MM.1S (cell line): ENCODE measurements at regions not wholly inside any gene's neighbourhood (a gene's known extent, or its start where the extent isn't known, plus 50 kb on each side); places are given as distances from the start of the nearest gene placed in this dataset.
"Not testable (repeated sequence)": the region's sequence is repeated elsewhere in the genome, so short reads cannot be mapped to it uniquely, and the experiment has no call there.

Experiments
- DNase-seq: peaks from one replicate; pipeline ENCODE4 v3.0.0-alpha.2; 2015
- H2AFZ ChIP-seq: fragments of 300-600 bp; sonication (generic); 2 replicates; pipeline ENCODE4 v1.6.0; 2016; ENCODE audit warnings: antibody characterized with exemption, low read length
- H3F3A ChIP-seq: fragments of 300-600 bp; sonication (generic); 2 replicates; pipeline ENCODE4 v1.6.1; 2016; ENCODE audit warnings: mild to moderate bottlenecking, antibody characterized with exemption, low read length, moderate library complexity, mixed read lengths; ENCODE audit not compliant: insufficient read depth
- H3K27ac ChIP-seq: fragments of 300-600 bp; sonication (generic); 2 replicates; pipeline ENCODE4 v1.5.1; 2016; ENCODE audit warnings: mild to moderate bottlenecking, low read length
- H3K27me3 ChIP-seq: fragments of 300-600 bp; sonication (generic); replicated peaks from 2 replicates; pipeline ENCODE4 v1.6.0; 2016; ENCODE audit warnings: low read length; ENCODE audit not compliant: insufficient read depth
- H3K36me3 ChIP-seq: fragments of 300-600 bp; sonication (generic); replicated peaks from 2 replicates; pipeline ENCODE4 v1.6.1; 2016; ENCODE audit warnings: mild to moderate bottlenecking, low read length, mixed read lengths; ENCODE audit not compliant: insufficient read depth
- H3K4me1 ChIP-seq: fragments of 300-600 bp; sonication (generic); 2 replicates; pipeline ENCODE4 v1.6.1; 2016; ENCODE audit warnings: low read length, mixed read lengths
- H3K4me2 ChIP-seq: fragments of 300-600 bp; sonication (generic); 2 replicates; pipeline ENCODE4 v1.6.0; 2016; ENCODE audit warnings: low read depth, low read length
- H3K4me3 ChIP-seq: fragments of 300-600 bp; sonication (generic); 2 replicates; pipeline ENCODE4 v1.5.1; 2016; ENCODE audit warnings: low read length, mixed read lengths
- H3K79me2 ChIP-seq: fragments of 300-600 bp; sonication (generic); 2 replicates; pipeline ENCODE4 v1.6.1; 2016; ENCODE audit warnings: mixed run types, low read length, mixed read lengths
- H3K9ac ChIP-seq: fragments of 300-600 bp; sonication (generic); 2 replicates; pipeline ENCODE4 v1.6.1; 2016; ENCODE audit warnings: low read length, mixed read lengths
- H3K9me2 ChIP-seq: fragments of 300-600 bp; sonication (generic); replicated peaks from 2 replicates; pipeline ENCODE4 v1.6.1; 2016; ENCODE audit warnings: mild to moderate bottlenecking, low read length, mixed read lengths; ENCODE audit not compliant: insufficient read depth
- H3K9me3 ChIP-seq: fragments of 300-600 bp; sonication (generic); replicated peaks from 2 replicates; pipeline ENCODE4 v1.6.1; 2016; ENCODE audit warnings: mild to moderate bottlenecking, low read length, mixed read lengths; ENCODE audit not compliant: insufficient read depth
- H4K20me1 ChIP-seq: fragments of 300-600 bp; sonication (generic); 2 replicates; pipeline ENCODE4 v1.6.1; 2016; ENCODE audit warnings: mild to moderate bottlenecking, low read length, moderate library complexity, mixed read lengths; ENCODE audit not compliant: insufficient read depth
- CTCF ChIP-seq: fragments of 300-600 bp; sonication (generic); IDR thresholded peaks from 2 replicates; pipeline ENCODE4 v1.5.1; 2016; ENCODE audit warnings: antibody characterized with exemption, low read length, mixed read lengths
- EZH2 ChIP-seq: fragments of 300-600 bp; sonication (generic); optimal IDR thresholded peaks from 2 replicates; pipeline ENCODE3; 2017; ENCODE audit warnings: low read depth, mild to moderate bottlenecking, antibody characterized with exemption, low read length, mixed read lengths
- EZH2phosphoT487 ChIP-seq: fragments of 300-600 bp; sonication (generic); IDR thresholded peaks from 2 replicates; pipeline ENCODE4 v1.6.1; 2018; ENCODE audit warnings: antibody characterized with exemption, low read length

- Histone ChIP-seq H3K4me1 (no peaks in the 10 kb centered on the region), H3K9me3 (no peaks in the 10 kb centered on the region), H3K79me2 (no peaks in the 10 kb centered on the region), H4K20me1 (no peaks in the 10 kb centered on the region), H3K9me2 (no peaks in the 10 kb centered on the region), H3K4me3 (no peak overlapping the region), H3K27ac (no peak overlapping the region), H3K27me3 (no peaks in the 10 kb centered on the region), H2AFZ (no peak overlapping the region), H3F3A (no peaks in the 10 kb centered on the region), H3K4me2 (no peak overlapping the region), H3K9ac (no peak overlapping the region), H3K36me3 (no peaks in the 10 kb centered on the region)
- no peak for TF ChIP-seq CTCF
- no peak for TF ChIP-seq EZH2phosphoT487
- TF ChIP-seq EZH2, result no peak
- no peak for DNase-seq
Measured at GRCh38 chr15:92763459-92763858, 107.9 kb upstream of the FAM174B start.

- H3K79me2 ChIP-seq, H3K27me3 ChIP-seq, H3K9me3 ChIP-seq, DNase-seq, H3K4me1 ChIP-seq, H3F3A ChIP-seq, H4K20me1 ChIP-seq, H3K27ac ChIP-seq, H3K36me3 ChIP-seq, H3K9ac ChIP-seq, H3K4me3 ChIP-seq, H3K4me2 ChIP-seq, H3K9me2 ChIP-seq, H2AFZ ChIP-seq: not testable (repeated sequence)
Measured at GRCh38 chr15:92768131-92768530, 112.6 kb upstream of the FAM174B start.

GRCh38 chr15:92770641-92771040 lies 115.1 kb upstream of the FAM174B start:
- no peak for TF ChIP-seq EZH2phosphoT487
- no peak for TF ChIP-seq EZH2
- no peak for TF ChIP-seq CTCF
- Histone ChIP-seq H3K4me2 (no peak overlapping the region), H3K4me1 (no peaks in the 10 kb centered on the region), H3K9me3 (no peaks in the 10 kb centered on the region), H3K9ac (no peak overlapping the region), H2AFZ (no peak overlapping the region), H3F3A (no peaks in the 10 kb centered on the region), H3K27ac (no peak overlapping the region), H3K9me2 (no peaks in the 10 kb centered on the region), H3K79me2 (no peaks in the 10 kb centered on the region), H3K27me3 (no peaks in the 10 kb centered on the region), H3K36me3 (no peaks in the 10 kb centered on the region), H3K4me3 (no peak overlapping the region), H4K20me1 (no peaks in the 10 kb centered on the region)
- no peak for DNase-seq

- Histone ChIP-seq H4K20me1 (no peaks in the 10 kb centered on the region), H3K9ac (no peak overlapping the region), H3K9me2 (no peaks in the 10 kb centered on the region), H3F3A (no peaks in the 10 kb centered on the region), H2AFZ (no peak overlapping the region), H3K4me2 (no peak overlapping the region), H3K36me3 (no peaks in the 10 kb centered on the region), H3K27me3 (no peaks in the 10 kb centered on the region), H3K4me3 (no peak overlapping the region), H3K4me1 (no peaks in the 10 kb centered on the region), H3K9me3 (no peaks in the 10 kb centered on the region), H3K79me2 (no peaks in the 10 kb centered on the region), H3K27ac (no peak overlapping the region)
- DNase-seq, result no peak
- no peak for TF ChIP-seq EZH2
- TF ChIP-seq EZH2phosphoT487, result no peak
- TF ChIP-seq CTCF, result no peak
Measured at GRCh38 chr15:92772061-92772460, 116.5 kb upstream of the FAM174B start.
